GM21619 (cell line): ENCODE measurements at regions not wholly inside any gene's neighbourhood (a gene's known extent, or its start where the extent isn't known, plus 50 kb on each side); places are given as distances from the start of the nearest gene placed in this dataset.

Experiments
- ATAC-seq: cut with Tn5 transposase; IDR thresholded peaks from one replicate; pipeline ENCODE4 v1.9.1; 2021; ENCODE audit not compliant: unreplicated experiment

DNA sequence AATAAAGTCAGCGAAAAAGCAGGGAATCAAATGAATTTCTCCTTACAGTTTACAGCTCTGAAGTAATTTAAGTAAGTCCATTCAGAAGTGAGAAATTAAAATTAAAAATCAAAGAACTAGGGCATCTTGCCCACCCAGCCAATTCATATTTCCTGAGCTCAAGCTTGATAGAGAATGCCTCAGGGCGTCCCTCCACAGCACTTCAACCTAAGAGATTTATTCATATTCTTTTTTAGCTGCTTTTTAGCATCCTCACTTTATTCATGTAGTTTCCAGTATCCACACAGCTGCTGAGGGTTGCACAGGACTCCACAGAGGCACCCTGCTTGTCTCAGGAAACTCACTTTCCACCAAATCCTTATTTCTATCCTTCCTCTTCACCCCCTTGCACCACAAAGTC is 900.3 kb downstream of the BCL11A start:
- ATAC-seq: no peak

DNA sequence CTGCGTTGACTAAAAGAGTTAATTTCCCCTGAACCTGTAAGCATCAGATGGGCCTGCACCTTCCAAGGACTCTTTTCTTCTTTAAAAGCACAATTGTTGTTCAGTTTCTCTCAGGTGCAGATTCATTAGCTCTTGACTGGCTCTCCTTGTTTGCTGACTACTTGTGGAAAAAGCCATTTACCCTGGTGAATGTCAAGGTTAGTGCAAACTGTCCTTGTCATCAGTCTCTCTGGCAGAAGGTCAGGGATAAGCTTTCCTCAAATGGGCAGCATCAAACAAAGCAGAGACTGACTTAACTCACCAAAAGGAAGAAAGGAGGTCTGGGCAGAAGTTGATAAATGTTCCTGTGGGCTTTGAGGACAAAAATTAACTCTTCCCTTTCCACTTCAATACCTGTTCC is 922.7 kb downstream of the BCL11A start:
- no peak for ATAC-seq

DNA sequence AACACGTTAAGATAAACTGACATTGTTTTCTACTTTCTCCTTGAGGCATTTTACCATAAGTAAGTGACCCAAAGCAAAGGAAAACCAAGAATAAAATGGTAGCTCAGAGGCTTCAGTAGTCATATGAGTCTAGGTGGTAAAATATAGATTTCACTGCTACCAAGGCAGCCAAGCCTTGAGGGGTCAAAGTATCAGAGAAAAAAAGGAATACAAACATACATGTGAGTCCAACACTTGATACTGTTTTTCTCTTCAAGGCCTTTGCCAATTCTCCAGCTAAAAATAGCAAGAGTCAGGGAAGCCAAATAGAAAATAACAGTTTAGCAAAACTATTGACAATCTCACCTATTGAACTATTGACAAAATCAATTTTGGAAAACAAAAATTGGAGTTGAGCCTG is 925.9 kb downstream of the BCL11A start:
- no peak for ATAC-seq

DNA sequence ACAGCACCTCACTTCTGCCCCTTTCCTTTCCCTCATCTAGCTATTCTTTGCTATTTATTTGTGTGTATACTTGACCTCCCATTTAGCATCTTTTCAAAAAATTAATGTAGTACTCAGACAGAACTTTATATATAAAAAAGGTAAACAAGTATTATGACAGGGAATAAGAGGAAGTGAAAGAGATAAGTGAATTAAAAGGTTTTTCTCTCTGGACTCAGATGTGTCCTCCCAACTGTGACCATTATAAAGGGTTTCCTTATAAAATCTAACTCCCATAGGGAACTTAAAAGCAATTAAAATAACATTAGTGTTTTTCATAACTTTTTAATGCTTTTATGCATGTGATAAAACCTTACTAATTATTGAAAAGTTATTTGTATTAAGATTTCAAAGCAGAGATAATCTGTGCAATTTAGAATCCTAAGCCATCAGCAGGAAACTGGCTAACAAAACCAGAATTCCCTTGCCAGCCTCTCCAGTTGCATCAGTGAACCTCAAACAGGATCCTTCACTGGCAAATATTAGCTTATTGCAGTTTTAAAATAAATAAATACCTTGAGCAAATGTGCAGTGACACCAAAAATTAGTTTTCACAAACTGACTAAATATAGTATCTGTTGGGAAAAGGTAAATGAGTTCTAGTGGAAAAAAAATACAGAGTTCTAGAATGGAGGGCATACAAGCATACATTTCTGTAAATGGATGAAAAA is 930.7 kb downstream of the BCL11A start:
- no peak for ATAC-seq

DNA sequence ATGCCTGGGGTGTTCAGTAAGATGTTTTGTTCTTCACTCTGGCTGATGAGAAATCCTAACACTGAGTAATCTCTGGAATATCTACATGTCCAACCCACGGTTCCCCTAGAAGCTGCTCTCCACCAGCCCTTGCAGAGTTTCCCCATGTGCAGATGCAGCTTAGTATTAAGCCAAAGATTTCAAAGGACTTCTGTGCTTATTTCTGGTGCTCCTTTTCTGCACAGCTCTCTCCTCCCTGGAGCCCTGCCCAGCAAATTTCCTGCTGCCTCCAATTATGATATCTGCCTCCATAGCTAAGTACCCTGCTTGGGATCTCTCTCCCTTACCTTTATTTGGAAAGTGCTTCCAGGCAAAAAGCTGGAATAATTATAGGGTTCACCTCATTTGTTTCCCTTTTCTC is 949.3 kb downstream of the BCL11A start:
- no peak for ATAC-seq

DNA sequence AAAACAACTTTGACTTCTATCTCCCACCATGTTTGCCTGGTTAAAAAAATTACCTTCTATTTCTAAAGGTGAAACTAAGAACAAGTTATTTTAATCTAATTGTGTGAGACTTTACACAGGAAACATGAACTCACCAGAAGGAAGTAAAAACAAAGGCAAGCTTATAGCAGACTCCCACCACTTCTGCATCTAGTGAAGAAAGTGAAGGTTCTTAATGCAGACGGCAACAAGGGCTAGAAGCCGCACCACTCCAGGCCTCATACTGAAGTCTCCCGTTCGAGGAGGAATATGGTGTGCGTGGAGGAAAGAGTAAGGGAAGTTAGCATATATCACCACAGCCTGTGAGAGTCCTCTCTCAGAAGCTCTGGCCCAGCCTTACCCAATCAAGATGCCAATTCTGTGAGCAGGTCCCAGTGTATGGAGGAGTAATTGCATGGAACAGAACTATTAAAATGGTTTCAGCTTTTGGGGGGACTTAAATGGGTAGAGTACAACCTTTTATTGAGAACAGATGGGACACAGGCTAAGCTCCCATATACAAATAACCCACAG is 958.7 kb downstream of the BCL11A start:
- ATAC-seq: no peak

DNA sequence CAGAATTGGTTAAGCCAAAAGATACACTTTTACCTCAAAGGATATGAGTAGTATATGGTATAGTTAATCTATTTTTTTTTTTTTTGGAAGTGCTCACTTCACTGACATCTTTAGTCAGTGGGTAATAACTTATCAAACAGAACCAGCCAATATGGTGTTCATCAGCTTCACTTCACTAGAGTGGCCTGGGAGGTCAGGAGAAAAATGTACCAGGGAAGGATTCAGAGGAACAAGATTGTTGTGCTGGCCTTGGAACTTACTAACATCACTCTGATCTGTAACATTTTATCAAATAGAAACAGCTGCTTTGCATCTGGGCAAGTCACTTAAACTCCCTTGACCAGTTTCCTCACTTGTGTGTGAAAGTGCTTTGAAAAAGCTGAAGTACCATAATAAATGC is 962.7 kb downstream of the BCL11A start:
- no peak for ATAC-seq

DNA sequence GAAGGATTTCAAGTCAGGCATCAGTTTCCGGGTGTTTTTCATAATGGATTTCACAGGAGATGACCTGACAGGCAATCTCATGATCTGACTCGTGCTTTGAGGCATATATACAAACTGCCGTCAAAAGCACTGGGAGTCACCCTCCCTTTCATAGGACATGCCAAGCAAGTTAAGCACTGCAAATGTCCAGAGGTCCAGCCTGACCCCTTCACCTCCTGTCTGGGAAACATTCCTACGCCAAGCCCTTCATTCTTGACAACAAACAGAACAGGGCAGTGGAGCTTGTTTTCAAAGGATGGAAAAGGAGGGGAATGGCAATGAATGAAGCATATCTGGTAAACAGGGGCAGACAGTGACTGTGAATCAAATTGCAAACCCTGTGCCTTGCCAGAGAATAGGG is 963.6 kb downstream of the BCL11A start:
- no peak for ATAC-seq

DNA sequence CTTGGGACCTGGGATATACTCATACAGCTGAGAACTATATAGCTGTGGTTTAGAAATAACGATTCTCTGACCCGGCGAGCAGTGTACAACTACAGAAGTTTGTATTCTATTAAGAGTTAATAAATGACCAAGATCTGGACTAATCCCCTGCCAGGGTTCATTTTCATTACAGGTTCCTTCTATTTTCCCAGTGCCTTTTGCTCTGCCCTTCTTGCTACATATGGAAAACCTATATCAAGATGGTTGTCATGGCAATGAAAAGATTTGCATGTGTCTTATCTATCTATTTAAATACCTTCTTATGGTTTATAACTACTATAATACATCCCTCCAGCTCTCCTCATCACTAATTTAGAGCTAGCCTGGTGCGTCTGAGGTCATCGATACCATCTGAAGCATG is 965.2 kb downstream of the BCL11A start:
- ATAC-seq: no peak

DNA sequence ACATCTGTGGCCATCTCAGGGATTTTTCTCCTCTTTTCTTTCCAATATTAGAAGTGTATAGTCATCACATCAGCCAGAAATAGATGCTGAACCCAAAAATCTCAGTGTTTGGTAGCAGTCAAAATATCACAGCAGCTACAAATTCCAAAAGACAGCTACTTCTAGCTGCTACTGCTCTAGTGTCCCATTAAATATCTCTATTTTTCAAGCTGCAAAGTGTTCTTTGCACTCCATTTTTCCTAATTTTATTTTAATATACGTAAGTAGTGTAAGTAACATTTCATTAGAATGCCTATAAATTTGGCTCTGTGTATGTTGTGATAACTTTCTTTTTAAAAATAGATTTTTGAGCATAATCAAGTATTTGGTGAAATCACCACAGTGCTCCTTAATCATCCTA is 967.3 kb downstream of the BCL11A start:
- ATAC-seq: no peak

DNA sequence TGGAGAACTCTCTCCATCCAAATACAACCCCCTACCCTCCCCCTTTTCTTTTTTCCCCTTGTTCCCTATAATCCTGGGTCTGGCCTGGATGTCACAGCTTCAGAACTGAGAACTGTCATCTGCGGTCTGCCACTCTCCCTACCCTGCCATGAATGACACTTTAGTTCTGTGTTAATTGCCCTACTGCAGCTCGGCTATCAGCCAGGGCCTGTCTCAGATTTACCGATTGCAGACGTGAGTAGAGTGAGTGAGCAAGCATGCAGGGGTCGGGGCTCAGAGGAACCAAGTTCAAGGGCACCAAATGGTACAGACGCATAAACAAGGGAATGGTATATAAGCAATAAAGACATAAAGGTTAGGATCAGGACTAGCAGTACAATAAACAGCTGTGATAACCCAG is 967.8 kb downstream of the BCL11A start:
- ATAC-seq: no peak

DNA sequence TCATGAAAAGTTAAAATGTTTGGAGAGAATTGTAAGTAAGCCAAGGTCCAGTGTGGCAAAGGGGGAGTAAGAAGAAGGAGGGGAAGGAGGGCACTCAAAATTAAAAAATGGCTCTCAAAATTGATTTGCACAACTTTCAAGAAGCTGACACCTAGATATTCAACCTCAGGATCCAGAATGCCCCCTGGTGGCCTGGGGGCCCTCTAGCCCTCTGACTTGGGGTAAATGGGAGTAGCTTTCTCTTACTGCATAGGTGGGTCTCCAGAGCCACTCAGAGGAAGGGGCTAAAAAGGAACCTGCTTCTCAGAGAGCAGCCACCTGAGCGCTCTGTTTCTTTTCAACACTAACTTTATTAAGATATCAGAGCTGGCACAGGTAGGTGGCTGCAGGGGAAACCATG is 968.5 kb downstream of the BCL11A start:
- no peak for ATAC-seq

DNA sequence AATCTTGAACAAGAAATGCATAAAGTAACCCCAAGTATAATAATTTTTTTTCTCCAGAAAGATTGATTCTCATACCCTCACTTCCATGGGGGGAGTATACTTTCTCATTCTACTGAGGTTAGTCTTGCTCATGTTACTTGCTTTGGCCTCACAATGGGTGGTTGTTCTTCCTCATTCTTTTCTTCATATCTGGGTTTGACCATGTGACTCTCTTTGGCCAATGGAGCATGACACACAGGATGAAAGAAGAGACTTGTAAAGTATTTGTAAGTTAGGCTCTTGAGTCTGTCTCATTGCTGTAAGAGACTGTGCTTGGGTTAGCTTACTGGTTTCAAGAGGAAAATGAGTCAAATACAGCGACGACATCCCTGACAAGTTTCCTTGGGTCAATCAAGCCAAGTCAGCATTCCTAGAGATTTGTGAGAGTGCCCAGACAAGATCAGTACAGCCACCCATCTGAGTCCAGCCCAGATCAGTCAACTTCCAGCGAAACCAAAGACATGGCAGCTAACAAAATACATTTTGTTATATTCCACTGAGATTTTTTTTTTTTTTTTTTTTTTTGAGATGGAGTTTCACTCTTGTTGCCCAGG is 970.2 kb downstream of the BCL11A start:
- no peak for ATAC-seq

DNA sequence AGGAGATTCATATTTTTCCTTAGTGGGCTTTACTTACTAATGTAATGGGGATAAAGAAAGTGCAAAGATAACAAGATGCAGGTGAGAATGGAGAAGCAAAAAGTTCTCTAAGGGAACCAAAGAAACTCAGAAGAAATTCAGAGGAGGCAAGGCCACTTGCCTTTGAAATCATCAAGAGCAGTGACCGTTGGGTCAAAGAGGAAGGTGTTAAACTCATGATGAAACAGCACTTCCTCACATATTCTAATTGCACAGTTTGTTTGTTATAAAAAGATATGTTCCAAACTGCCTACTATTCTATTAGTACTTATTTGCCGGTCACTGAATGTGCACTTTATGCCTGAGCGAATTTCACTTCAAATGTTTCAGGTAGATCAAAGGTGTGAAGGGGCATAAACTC is 975.1 kb downstream of the BCL11A start:
- no peak for ATAC-seq

DNA sequence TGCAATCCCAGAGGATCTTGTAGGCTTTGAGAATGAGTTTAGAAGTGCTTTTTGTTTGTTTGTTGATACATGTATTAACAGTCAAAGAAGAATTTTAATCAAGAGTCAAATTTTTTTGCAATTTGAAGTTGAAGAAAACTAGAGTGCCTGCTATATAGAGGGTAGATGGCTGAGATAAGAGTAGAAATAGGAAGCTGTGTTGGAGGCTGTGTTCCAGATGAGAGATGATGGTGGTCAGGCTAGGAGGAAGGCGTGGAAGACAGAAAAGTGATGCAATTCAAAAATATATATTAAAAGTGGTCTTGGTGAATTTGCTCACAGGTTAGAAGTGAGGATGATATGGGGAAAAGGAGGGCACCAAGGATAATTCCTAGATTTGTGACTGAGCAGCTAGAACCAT is 978.3 kb downstream of the BCL11A start:
- no peak for ATAC-seq

DNA sequence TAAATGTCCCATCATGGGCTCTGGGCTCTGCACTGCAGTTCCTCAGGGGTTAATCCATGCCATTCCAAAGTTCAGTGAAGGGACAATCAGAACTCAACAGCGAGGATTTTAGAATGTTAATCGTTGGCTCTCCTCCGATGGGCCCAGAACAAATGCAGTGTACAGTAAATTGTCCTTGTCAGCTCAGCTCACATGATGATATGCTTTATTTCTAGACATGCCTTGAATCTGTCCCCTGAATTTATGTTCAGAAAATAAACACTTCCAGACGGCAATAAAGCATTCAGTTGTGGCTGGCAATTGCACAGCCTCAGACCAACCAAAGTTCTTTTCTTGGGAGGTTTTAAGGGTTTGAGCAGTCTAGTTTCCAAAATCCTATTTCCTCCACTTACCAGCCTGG is 981.2 kb downstream of the BCL11A start:
- ATAC-seq: no peak

DNA sequence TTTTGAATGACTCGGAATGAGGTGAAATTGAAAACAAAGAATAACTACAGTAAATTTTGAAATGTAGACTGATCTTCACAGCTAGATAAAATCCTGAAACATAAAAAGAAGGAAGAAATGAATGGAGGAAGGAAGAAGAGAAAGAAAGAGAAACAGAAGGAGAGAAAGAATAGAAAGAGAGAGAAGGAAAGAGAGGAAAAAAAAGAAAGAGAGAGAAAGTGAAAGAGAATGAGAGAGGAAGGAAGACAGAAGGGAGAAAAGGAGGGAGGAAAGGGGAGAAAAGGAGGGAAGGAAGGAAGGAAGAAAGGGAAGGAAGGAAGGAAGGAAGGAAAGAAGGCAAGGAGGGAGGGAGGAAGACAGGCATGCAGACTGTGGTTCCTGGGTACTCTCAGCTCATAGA is 982.6 kb downstream of the BCL11A start:
- no peak for ATAC-seq

DNA sequence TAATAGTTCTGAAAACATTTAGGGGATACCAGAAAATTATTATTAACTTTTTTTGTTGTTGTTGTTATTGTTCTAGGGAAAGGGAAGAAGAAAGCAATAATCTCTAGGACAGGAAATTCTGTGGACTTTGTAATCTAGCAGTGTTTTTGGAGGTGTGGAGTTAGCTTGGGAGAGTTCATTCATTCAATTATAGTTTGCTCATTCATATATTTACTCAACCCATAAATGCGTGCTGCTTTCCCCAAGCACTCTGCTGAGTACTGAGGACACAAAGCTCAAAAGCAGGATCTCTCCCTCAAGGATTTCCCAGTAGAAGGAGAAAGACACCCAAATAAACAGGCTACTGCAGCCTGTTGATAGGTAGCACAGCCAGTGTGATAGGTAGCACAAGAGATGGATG is 984.3 kb downstream of the BCL11A start:
- ATAC-seq: no peak

DNA sequence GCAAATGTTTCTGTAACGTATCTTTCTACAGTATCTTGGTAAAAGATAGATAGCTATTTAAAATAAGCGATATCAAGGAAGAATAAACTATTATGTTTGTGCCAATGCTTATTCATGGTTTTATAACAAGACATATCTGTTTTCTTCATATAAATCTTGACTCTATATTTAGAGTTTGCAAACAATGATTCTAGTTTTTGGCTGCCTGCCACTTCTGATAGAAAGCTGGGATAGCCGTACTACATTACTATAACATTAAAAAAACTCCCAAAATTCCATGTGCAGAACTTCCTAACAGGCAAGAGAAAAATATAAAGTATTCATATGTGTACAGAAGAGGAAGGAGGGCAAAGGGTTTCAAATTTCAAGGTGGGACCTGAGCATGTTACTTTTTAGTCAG is 985.0 kb downstream of the BCL11A start:
- no peak for ATAC-seq

DNA sequence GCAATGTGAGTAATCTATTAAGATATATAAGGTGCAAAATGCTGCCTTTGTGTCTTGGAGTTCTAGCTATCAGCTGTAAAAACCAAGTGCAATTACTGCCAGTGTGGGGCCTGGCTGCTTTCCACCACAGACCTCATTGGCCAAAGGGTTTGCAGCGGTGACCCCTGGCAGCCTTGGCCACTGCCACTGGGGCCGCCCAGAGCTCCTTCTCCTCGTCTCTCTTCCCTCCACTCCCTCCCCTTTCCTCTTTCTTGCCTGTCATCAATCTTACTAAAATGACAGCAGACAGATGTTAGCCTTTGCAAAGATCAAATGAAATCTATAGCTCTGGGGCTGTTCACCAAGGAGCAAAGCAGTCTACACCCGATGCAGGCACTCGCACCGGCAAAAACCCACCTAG is 986.3 kb downstream of the BCL11A start:
- no peak for ATAC-seq

DNA sequence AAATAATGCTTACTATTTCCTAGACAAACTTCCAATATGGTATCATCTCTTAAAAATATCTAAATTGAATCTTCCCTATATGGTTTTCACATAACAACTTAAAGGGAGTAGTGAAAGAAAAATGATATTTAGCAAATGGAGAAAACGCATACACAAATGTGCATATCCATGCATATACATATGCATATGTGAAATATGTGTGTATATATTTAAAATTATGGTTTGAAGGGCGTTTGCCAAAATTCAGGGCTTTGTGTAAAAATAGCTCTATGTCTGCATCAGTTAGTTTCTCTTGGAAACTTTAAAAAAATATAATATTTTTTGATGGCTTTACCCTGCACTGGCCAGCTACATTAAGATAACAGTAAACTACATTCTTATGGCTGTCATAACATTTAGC is 986.7 kb downstream of the BCL11A start:
- ATAC-seq: no peak

DNA sequence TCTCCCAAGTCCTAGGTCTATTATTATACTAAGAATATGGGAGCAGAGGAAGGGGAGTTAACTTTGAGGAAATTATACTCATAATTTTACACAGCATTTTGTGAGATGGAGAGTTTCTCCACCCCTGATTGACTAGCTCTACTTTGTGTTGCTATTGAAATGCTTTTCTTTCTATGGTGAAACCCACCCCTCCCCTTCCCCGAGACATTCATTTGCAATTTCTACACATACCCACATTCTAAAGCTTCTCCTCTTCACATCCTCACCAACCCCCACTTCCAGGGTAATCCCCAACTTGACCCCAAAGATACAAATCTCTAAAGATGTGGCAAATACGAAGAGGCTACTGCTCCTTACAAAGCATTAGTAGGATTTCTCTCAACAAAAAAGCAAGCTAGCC is 992.2 kb downstream of the BCL11A start:
- ATAC-seq: no peak

DNA sequence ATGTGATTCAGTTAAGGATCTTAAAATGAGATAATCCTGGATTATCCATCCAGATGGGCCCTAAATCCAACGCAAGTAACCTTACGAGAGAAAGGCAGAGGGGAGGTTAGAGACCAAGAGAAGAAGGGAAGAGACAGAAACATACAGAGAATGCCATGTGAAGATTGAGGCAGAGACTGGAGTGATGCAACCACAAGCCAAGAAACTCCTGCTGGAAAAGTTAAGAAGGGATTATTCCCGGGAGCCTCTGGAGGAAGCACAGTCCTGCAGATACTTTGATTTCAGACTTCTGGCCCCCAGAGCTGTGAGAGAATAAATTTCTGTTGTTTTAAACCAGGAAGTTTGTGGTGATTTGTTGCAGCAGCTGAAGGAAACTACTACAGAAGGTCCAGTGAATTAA is 992.7 kb downstream of the BCL11A start:
- no peak for ATAC-seq
